CD4-positive, alpha-beta T cell treated with Interleukin-15 for 1 hour (primary cell): ENCODE measurements at regions not wholly inside any gene's neighbourhood (a gene's known extent, or its start where the extent isn't known, plus 50 kb on each side); places are given as distances from the start of the nearest gene placed in this dataset.
"Not testable (repeated sequence)": the region's sequence is repeated elsewhere in the genome, so short reads cannot be mapped to it uniquely, and the experiment has no call there.

ENCODE experiments used
- DNase-seq: peaks from one replicate; pipeline ENCODE4 v3.0.0-alpha.2; 2020

GRCh38 chr12:31906557-31907301 is 52.5 kb upstream of the RESF1 start:
- peak; percentile 27 for DNase-seq

- DNase-seq: no peak
These were observed 56.2 kb upstream of the RESF1 start for GRCh38 chr12:31903025-31903424.

GRCh38 chr12:31900271-31900670 is 58.9 kb upstream of the RESF1 start:
- DNase-seq: no peak

- DNase-seq: no peak
These were observed 60.1 kb upstream of the RESF1 start for GRCh38 chr12:31899109-31899508.

- DNase-seq: peak; percentile 47
These were observed 61.3 kb upstream of the RESF1 start for GRCh38 chr12:31897781-31898503.

- not testable (repeated sequence) for DNase-seq
These were observed 62.1 kb upstream of the RESF1 start for GRCh38 chr12:31897092-31897491.

- DNase-seq: peak; percentile 93
These were observed 62.6 kb upstream of the RESF1 start for GRCh38 chr12:31896514-31897039.

- no peak for DNase-seq
These were observed 63.6 kb upstream of the RESF1 start for GRCh38 chr12:31895449-31896150.

- DNase-seq: no peak
These were observed 68.6 kb upstream of the RESF1 start for GRCh38 chr12:31890295-31891285.

GRCh38 chr12:31887109-31887811 is 72.0 kb upstream of the RESF1 start:
- peak; percentile 47 for DNase-seq

GRCh38 chr12:31882682-31883081 is 76.5 kb upstream of the RESF1 start:
- DNase-seq: not testable (repeated sequence)

- no peak for DNase-seq
These were observed 78.9 kb upstream of the RESF1 start for GRCh38 chr12:31880340-31880739.

- no peak for DNase-seq
These were observed 81.3 kb upstream of the RESF1 start for GRCh38 chr12:31877884-31878283.

GRCh38 chr12:31876568-31877424 is 82.4 kb upstream of the RESF1 start:
- DNase-seq: peak; percentile 61

- DNase-seq: no peak
These were observed 83.6 kb upstream of the RESF1 start for GRCh38 chr12:31875609-31875964.

GRCh38 chr12:31874961-31875608 is 84.1 kb upstream of the RESF1 start:
- peak; percentile 89 for DNase-seq

GRCh38 chr12:31872831-31873604 is 86.2 kb upstream of the RESF1 start:
- DNase-seq: no peak

- DNase-seq: no peak
These were observed 89.2 kb upstream of the RESF1 start for GRCh38 chr12:31869972-31870371.

GRCh38 chr12:31868965-31869364 is 90.2 kb upstream of the RESF1 start:
- no peak for DNase-seq
